Liver (tissue), 8 donors: ENCODE measurements at regions not wholly inside any gene's neighbourhood (a gene's known extent, or its start where the extent isn't known, plus 50 kb on each side); places are given as distances from the start of the nearest gene placed in this dataset.

ENCODE experiments used
- DNase-seq: peaks from one replicate; pipeline ENCODE4 v3.0.0-alpha.2; 2017; ENCODE audit warnings: low spot score
- H3K27ac ChIP-seq, 2 donors: one replicate each; pipeline ENCODE4 v1.7.0; 2013; ENCODE audit warnings: inconsistent platforms in 2 of 2, low read length in 2 of 2, control low read depth in 1 of 2, low read depth in 1 of 2, mild to moderate bottlenecking in 1 of 2
- H3K27me3 ChIP-seq, 4 donors: one replicate each; pipeline versions ENCODE4 v1.6.1 to v1.7.0; 2013; ENCODE audit warnings: low read length in 3 of 4, inconsistent platforms in 1 of 4, mild to moderate bottlenecking in 1 of 4, moderate library complexity in 1 of 4; ENCODE audit not compliant: control insufficient read depth in 4 of 4, insufficient read depth in 4 of 4
- H3K36me3 ChIP-seq, 4 donors: one replicate each; pipeline versions ENCODE4 v1.6.1 to v1.7.0; 2013; ENCODE audit warnings: low read length in 3 of 4, mild to moderate bottlenecking in 3 of 4, low read depth in 1 of 4, moderate library complexity in 1 of 4; ENCODE audit not compliant: control insufficient read depth in 4 of 4, insufficient read depth in 3 of 4
- H3K4me1 ChIP-seq, 4 donors: one replicate each; pipeline versions ENCODE4 v1.6.1 to v1.7.0; 2013; ENCODE audit warnings: low read length in 3 of 4, mild to moderate bottlenecking in 3 of 4, moderate library complexity in 1 of 4; ENCODE audit not compliant: control insufficient read depth in 4 of 4, insufficient read depth in 4 of 4
- H3K4me3 ChIP-seq, 3 donors: one replicate each; pipeline versions ENCODE4 v1.6.1 to v1.7.0; 2013; ENCODE audit warnings: low read length in 3 of 3, control low read depth in 1 of 3, low read depth in 1 of 3, mild to moderate bottlenecking in 1 of 3
- H3K9ac ChIP-seq, 2 donors: one replicate each; pipeline ENCODE4 v1.7.0; 2013; ENCODE audit warnings: low read length in 2 of 2, mild to moderate bottlenecking in 2 of 2, moderate library complexity in 2 of 2, control low read depth in 1 of 2, low read depth in 1 of 2
- H3K9me3 ChIP-seq, 4 donors: one replicate each; pipeline versions ENCODE4 v1.6.1 to v1.7.0; 2013; ENCODE audit warnings: low read length in 3 of 4; ENCODE audit not compliant: control insufficient read depth in 4 of 4
- CTCF ChIP-seq: fragments of 150-350 bp; IDR thresholded peaks from 2 replicates; pipeline ENCODE4 v1.5.1; 2017; ENCODE audit warnings: improper control_type of control experiment, low read depth, low read length; ENCODE audit not compliant: missing input control
- FOXA1 ChIP-seq: IDR thresholded peaks from 2 replicates; pipeline ENCODE4 v1.6.1; 2016; ENCODE audit warnings: antibody characterized with exemption
- FOXA2 ChIP-seq: IDR thresholded peaks from 2 replicates; pipeline ENCODE4 v1.6.1; 2016; ENCODE audit warnings: antibody characterized with exemption
- GABPA ChIP-seq, 2 donors: IDR thresholded peaks in 1 of 2; conservative IDR thresholded peaks in 1 of 2; 2 replicates each; pipeline ENCODE4 v1.6.1; 2016; ENCODE audit warnings: antibody characterized with exemption in 2 of 2, mild to moderate bottlenecking in 1 of 2, moderate library complexity in 1 of 2
- HNF4A ChIP-seq, 2 donors: conservative IDR thresholded peaks; 2 replicates each; pipeline ENCODE4 v1.6.1; 2016; ENCODE audit warnings: antibody characterized with exemption in 2 of 2, mild to moderate bottlenecking in 2 of 2
- HNF4G ChIP-seq: IDR thresholded peaks from 2 replicates; pipeline ENCODE4 v1.6.1; 2016; ENCODE audit warnings: antibody characterized with exemption
- JUND ChIP-seq, 2 donors: IDR thresholded peaks; 2 replicates each; pipeline ENCODE4 v1.6.1; 2016; ENCODE audit warnings: antibody characterized with exemption in 2 of 2
- NR2F2 ChIP-seq: IDR thresholded peaks from 2 replicates; pipeline ENCODE4 v1.6.1; 2016; ENCODE audit warnings: antibody characterized with exemption
- RAD21 ChIP-seq, 2 donors: IDR thresholded peaks; 2 replicates each; pipeline ENCODE4 v1.6.1; 2016; ENCODE audit warnings: antibody characterized with exemption in 2 of 2, mild to moderate bottlenecking in 2 of 2
- REST ChIP-seq: IDR thresholded peaks from 2 replicates; pipeline ENCODE4 v1.6.1; 2016; ENCODE audit warnings: antibody characterized with exemption, mild to moderate bottlenecking
- RXRA ChIP-seq, 2 donors: IDR thresholded peaks; 2 replicates each; pipeline ENCODE4 v1.6.1; 2017 to 2018; ENCODE audit warnings: antibody characterized with exemption in 2 of 2, mild to moderate bottlenecking in 1 of 2
- TAF1 ChIP-seq: conservative IDR thresholded peaks from 2 replicates; pipeline ENCODE4 v1.6.1; 2016; ENCODE audit warnings: antibody characterized with exemption, mild to moderate bottlenecking
- YY1 ChIP-seq: IDR thresholded peaks from 2 replicates; pipeline ENCODE4 v1.6.1; 2016; ENCODE audit warnings: antibody characterized with exemption, mild to moderate bottlenecking
- WGBS: extraction: QIAGEN DNeasy Blood & Tissue Kit; methylation state at CpG from one replicate; pipeline ENCODE4 v1.1.7; 2013; 5-methylcytosine and 5-hydroxymethylcytosine counted together
- TF ChIP-seq, protein P1 (sequence below): IDR thresholded peaks from 2 replicates; pipeline ENCODE4 v1.6.1; 2016; ENCODE audit warnings: antibody characterized with exemption
- TF ChIP-seq, protein P2 (sequence below): IDR thresholded peaks from 2 replicates; pipeline ENCODE4 v1.6.1; 2016; ENCODE audit warnings: antibody characterized with exemption
- TF ChIP-seq, protein P3 (sequence below): IDR thresholded peaks from 2 replicates; pipeline ENCODE4 v1.6.1; 2016; ENCODE audit warnings: antibody characterized with exemption
- donor health status: healthy.
- donor health status: healthy.
- donor health status: healthy.
- donor health status: healthy.
- donor health status: healthy.

GRCh38 chr12:98173773-98174427 lies 341.5 kb upstream of the TMPO start:
- Histone ChIP-seq H3K36me3 (no peaks in the 10 kb centered on the region), H3K9me3 (no peaks in the 10 kb centered on the region), H3K4me3 (no peak overlapping the region), H3K27me3 (no peaks in the 10 kb centered on the region), H3K27ac (no peak overlapping the region), H3K4me1 (peaks cover 0 to 5% (median under 1%) of the 10 kb centered on the region in 4 donors), H3K9ac (no peak overlapping the region)
- WGBS: 94% methylated on average over 1 of the region's 1 CpG
- DNase-seq: no peak
- TF ChIP-seq HNF4G (no peak), CTCF (no peak), YY1 (no peak), HNF4A (conservative IDR thresholded peaks at IDR 0.05) (no peak), NR2F2 (no peak), RXRA (IDR thresholded peaks at IDR 0.05) (no peak), REST (no peak), JUND (IDR thresholded peaks at IDR 0.05) (no peak), FOXA1 (no peak), GABPA (IDR thresholded peaks at IDR 0.05 in 1 of 2, conservative IDR thresholded peaks at IDR 0.05 in 1 of 2) (no peak), RAD21 (IDR thresholded peaks at IDR 0.05) (no peak), TAF1 (no peak), FOXA2 (no peak)
- TF ChIP-seq, protein P1, sequence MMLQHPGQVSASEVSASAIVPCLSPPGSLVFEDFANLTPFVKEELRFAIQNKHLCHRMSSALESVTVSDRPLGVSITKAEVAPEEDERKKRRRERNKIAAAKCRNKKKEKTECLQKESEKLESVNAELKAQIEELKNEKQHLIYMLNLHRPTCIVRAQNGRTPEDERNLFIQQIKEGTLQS: no peak
- TF ChIP-seq, protein P2, sequence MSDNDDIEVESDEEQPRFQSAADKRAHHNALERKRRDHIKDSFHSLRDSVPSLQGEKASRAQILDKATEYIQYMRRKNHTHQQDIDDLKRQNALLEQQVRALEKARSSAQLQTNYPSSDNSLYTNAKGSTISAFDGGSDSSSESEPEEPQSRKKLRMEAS: no peak
- TF ChIP-seq, protein P3, sequence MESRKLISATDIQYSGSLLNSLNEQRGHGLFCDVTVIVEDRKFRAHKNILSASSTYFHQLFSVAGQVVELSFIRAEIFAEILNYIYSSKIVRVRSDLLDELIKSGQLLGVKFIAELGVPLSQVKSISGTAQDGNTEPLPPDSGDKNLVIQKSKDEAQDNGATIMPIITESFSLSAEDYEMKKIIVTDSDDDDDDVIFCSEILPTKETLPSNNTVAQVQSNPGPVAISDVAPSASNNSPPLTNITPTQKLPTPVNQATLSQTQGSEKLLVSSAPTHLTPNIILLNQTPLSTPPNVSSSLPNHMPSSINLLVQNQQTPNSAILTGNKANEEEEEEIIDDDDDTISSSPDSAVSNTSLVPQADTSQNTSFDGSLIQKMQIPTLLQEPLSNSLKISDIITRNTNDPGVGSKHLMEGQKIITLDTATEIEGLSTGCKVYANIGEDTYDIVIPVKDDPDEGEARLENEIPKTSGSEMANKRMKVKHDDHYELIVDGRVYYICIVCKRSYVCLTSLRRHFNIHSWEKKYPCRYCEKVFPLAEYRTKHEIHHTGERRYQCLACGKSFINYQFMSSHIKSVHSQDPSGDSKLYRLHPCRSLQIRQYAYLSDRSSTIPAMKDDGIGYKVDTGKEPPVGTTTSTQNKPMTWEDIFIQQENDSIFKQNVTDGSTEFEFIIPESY: no peak
